ENCODE measurements at regions not wholly inside any gene's neighbourhood (a gene's known extent, or its start where the extent isn't known, plus 50 kb on each side); places are given as distances from the start of the nearest gene placed in this dataset.

DNA sequence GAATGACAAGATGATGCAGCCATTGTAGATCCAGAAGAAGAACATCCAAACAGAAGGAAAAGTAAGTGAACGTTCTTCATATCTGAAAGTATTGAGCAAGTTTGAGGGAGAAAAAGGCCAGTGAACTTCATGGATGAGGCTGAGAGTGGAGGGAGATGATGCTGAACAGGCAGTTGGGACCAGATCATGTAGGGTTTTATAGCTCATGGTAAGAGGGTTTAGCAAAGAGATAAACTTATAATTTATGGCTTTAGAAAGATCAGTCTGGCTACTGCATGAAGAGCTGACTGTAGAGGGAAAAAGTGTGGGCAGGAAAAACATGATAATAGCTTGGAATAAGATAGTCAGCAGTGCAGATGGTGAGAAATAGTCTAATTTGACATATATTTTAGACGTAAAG is 192.6 kb upstream of the LPP start:
- POLR2A ChIA-PET = no interaction called here
- CTCF ChIA-PET = interaction anchor here (0.7 to 1.5 kb wide), 3 partner anchors 11 to 223 kb away, joined by 3 to 4 read pairs (median 3); no protein-coding TSS in a partner anchor
- H3K4me2 ChIP-seq (replicated peaks; ENCODE audit: low read depth, low read length, poor library complexity, severe bottlenecking) = no peak overlapping the region
- no peaks in the 10 kb centered on the region for H3K36me3 ChIP-seq (replicated peaks in 1 of 2; ENCODE audit: control extremely low read depth in 1 of 2, control insufficient read depth in 1 of 2, extremely low read depth in 1 of 2, insufficient read depth in 2 of 2, low read length in 1 of 2)
- H3K9ac ChIP-seq (ENCODE audit: low read length) = no peak overlapping the region
- no peak overlapping the region for H3K27ac ChIP-seq (ENCODE audit: low read length in 2 of 2)
- no peaks in the 10 kb centered on the region for H3K79me2 ChIP-seq (ENCODE audit: control insufficient read depth, insufficient read depth, low read length)
- H3K4me3 Mint-ChIP-seq = no peak overlapping the region
- no peak overlapping the region for H3K4me3 ChIP-seq (ENCODE audit: control extremely low read depth in 1 of 5, extremely low read depth in 1 of 5, insufficient read depth in 1 of 5, low read depth in 2 of 5, low read length in 4 of 5)
- peaks cover 12 to 21% of the 10 kb centered on the region in 2 donors for H3K4me1 ChIP-seq (ENCODE audit: control insufficient read depth in 2 of 2, insufficient read depth in 2 of 2, low read length in 2 of 2)
- DNase-seq (no peak), ATAC-seq (ENCODE audit: low read depth) (no peak)
- H3K9me3 ChIP-seq (ENCODE audit: control extremely low read depth in 1 of 3, control insufficient read depth in 2 of 3, insufficient read depth in 1 of 3, low read length in 2 of 3) = no peaks in the 10 kb centered on the region
- no peaks in the 10 kb centered on the region for H3K9me3 Mint-ChIP-seq (ENCODE audit: insufficient read depth)
- intact Hi-C loops (cut with micrococcal nuclease) = no loop called here
- peaks cover 0 to 12% (median 4%) of the 10 kb centered on the region in 4 experiments for H3K27me3 ChIP-seq (replicated peaks in 1 of 4; ENCODE audit: control extremely low read depth in 1 of 4, control insufficient read depth in 3 of 4, insufficient read depth in 4 of 4, low read length in 3 of 4)
- no peaks in the 10 kb centered on the region for H4K20me1 ChIP-seq (ENCODE audit: control insufficient read depth, insufficient read depth, low read length, poor library complexity, severe bottlenecking)
- H2AFZ ChIP-seq (ENCODE audit: insufficient read depth, low read depth, low read length, poor library complexity, severe bottlenecking) = no peak overlapping the region
- H3K27ac Mint-ChIP-seq = no peak overlapping the region
- WGBS (ENCODE audit: insufficient coverage) = 82% methylated on average over 2 of the region's 2 CpGs
- peaks cover 22% of the 10 kb centered on the region for H3K4me1 Mint-ChIP-seq
- H3K27me3 Mint-ChIP-seq = peaks cover 7% of the 10 kb centered on the region
- TF ChIP-seq EZH2 (IDR thresholded peaks at IDR 0.05; ENCODE audit: borderline replicate concordance, insufficient read depth, low read depth, low read length, poor library complexity, severe bottlenecking) = no peak
- TF ChIP-seq, protein P1, sequence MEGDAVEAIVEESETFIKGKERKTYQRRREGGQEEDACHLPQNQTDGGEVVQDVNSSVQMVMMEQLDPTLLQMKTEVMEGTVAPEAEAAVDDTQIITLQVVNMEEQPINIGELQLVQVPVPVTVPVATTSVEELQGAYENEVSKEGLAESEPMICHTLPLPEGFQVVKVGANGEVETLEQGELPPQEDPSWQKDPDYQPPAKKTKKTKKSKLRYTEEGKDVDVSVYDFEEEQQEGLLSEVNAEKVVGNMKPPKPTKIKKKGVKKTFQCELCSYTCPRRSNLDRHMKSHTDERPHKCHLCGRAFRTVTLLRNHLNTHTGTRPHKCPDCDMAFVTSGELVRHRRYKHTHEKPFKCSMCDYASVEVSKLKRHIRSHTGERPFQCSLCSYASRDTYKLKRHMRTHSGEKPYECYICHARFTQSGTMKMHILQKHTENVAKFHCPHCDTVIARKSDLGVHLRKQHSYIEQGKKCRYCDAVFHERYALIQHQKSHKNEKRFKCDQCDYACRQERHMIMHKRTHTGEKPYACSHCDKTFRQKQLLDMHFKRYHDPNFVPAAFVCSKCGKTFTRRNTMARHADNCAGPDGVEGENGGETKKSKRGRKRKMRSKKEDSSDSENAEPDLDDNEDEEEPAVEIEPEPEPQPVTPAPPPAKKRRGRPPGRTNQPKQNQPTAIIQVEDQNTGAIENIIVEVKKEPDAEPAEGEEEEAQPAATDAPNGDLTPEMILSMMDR (IDR thresholded peaks at IDR 0.05) = no peak

DNA sequence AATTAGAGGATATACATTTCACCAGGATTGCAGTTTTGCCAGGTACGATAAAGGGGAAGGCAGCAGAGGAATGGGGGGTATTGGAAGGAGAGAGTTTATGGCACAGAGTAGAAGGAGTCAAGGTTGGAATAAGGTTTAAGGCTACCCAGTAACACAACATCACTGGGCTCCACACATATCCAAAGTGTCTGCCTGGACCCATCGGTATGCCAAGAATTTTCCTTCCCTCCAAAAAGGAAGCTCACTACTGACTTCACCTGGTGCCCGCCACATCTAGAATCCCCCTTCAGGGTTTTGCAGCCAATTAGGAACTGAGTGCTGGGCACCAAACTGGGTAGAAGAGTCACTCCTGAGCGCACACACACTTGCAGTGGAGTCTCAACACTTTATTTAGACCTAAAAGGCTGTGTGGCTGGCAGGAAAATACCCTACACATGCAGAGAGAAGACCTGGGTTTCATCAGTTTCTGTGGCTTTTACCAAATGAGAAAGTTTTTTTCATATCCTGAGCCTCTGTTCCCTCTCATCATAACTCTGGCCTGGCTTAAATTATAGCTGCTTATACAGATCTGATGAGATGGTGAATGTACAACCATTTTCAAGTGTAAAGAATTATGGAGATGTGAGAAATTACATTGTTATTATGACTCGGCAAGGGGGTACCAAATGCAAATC is 190.8 kb upstream of the LPP start:
- Histone ChIP-seq H2AFZ (ENCODE audit: insufficient read depth, low read depth, low read length, poor library complexity, severe bottlenecking) (no peak overlapping the region), H3K4me3 (ENCODE audit: control extremely low read depth in 1 of 5, extremely low read depth in 1 of 5, insufficient read depth in 1 of 5, low read depth in 2 of 5, low read length in 4 of 5) (no peak overlapping the region), H3K27me3 (replicated peaks in 1 of 4; ENCODE audit: control extremely low read depth in 1 of 4, control insufficient read depth in 3 of 4, insufficient read depth in 4 of 4, low read length in 3 of 4) (peaks cover 0 to 18% (median 7%) of the 10 kb centered on the region in 4 experiments), H4K20me1 (ENCODE audit: control insufficient read depth, insufficient read depth, low read length, poor library complexity, severe bottlenecking) (no peaks in the 10 kb centered on the region), H3K4me2 (replicated peaks; ENCODE audit: low read depth, low read length, poor library complexity, severe bottlenecking) (no peak overlapping the region), H3K79me2 (ENCODE audit: control insufficient read depth, insufficient read depth, low read length) (no peaks in the 10 kb centered on the region), H3K36me3 (replicated peaks in 1 of 2; ENCODE audit: control extremely low read depth in 1 of 2, control insufficient read depth in 1 of 2, extremely low read depth in 1 of 2, insufficient read depth in 2 of 2, low read length in 1 of 2) (no peaks in the 10 kb centered on the region), H3K4me1 (ENCODE audit: control insufficient read depth in 2 of 2, insufficient read depth in 2 of 2, low read length in 2 of 2) (peaks cover 24 to 29% of the 10 kb centered on the region in 2 donors), H3K27ac (ENCODE audit: low read length in 2 of 2) (no peak overlapping the region), H3K9me3 (ENCODE audit: control extremely low read depth in 1 of 3, control insufficient read depth in 2 of 3, insufficient read depth in 1 of 3, low read length in 2 of 3) (no peaks in the 10 kb centered on the region), H3K9ac (ENCODE audit: low read length) (no peak overlapping the region)
- 85% methylated on average over 2 of the region's 5 CpGs for WGBS (ENCODE audit: insufficient coverage)
- CTCF ChIA-PET = no interaction called here
- DNase-seq = no peak
- POLR2A ChIA-PET = no interaction called here
- peaks cover 32% of the 10 kb centered on the region for H3K4me1 Mint-ChIP-seq
- H3K4me3 Mint-ChIP-seq = no peak overlapping the region
- no peak overlapping the region for H3K27ac Mint-ChIP-seq
- H3K9me3 Mint-ChIP-seq (ENCODE audit: insufficient read depth) = no peaks in the 10 kb centered on the region
- peaks cover 18% of the 10 kb centered on the region for H3K27me3 Mint-ChIP-seq
- ATAC-seq (ENCODE audit: low read depth) = no peak
- TF ChIP-seq EZH2 (IDR thresholded peaks at IDR 0.05; ENCODE audit: borderline replicate concordance, insufficient read depth, low read depth, low read length, poor library complexity, severe bottlenecking) = no peak
- TF ChIP-seq, protein P1 (IDR thresholded peaks at IDR 0.05) = no peak
- intact Hi-C loops (cut with micrococcal nuclease) = no loop called here

Measured in B cell (primary cell).